HEK293T (cell line): ENCODE measurements at regions not wholly inside any gene's neighbourhood (a gene's known extent, or its start where the extent isn't known, plus 50 kb on each side); places are given as distances from the start of the nearest gene placed in this dataset.

Experiments used
- ARNT ChIP-seq: fragments of 450-650 bp; IDR thresholded peaks from 2 replicates; pipeline ENCODE4 v1.6.1; 2017; ENCODE audit warnings: mild to moderate bottlenecking
- BHLHE40 ChIP-seq: fragments of 450-650 bp; IDR thresholded peaks from 2 replicates; pipeline ENCODE4 v1.6.1; 2016; ENCODE audit warnings: mild to moderate bottlenecking, moderate library complexity, borderline replicate concordance
- CTBP1 ChIP-seq: fragments of 450-650 bp; IDR thresholded peaks from 2 replicates; pipeline ENCODE4 v1.6.1; 2016; ENCODE audit warnings: borderline replicate concordance
- ELF4 ChIP-seq: fragments of 450-650 bp; IDR thresholded peaks from 2 replicates; pipeline ENCODE4 v1.6.1; 2017; ENCODE audit warnings: antibody characterized with exemption
- FOXA1 ChIP-seq: fragments of 450-650 bp; IDR thresholded peaks from 2 replicates; pipeline ENCODE4 v1.6.1; 2016; ENCODE audit warnings: mild to moderate bottlenecking
- FOXK2 ChIP-seq: fragments of 450-650 bp; IDR thresholded peaks from 2 replicates; pipeline ENCODE4 v1.6.1; 2016; ENCODE audit warnings: mild to moderate bottlenecking
- FOXM1 ChIP-seq: fragments of 450-650 bp; IDR thresholded peaks from 2 replicates; pipeline ENCODE4 v1.6.1; 2017; ENCODE audit warnings: mild to moderate bottlenecking, borderline replicate concordance
- HDGF ChIP-seq: fragments of 450-650 bp; IDR thresholded peaks from 2 replicates; pipeline ENCODE4 v1.6.1; 2017; ENCODE audit warnings: antibody characterized with exemption, borderline replicate concordance
- SP1 ChIP-seq: fragments of 450-650 bp; IDR thresholded peaks from 2 replicates; pipeline ENCODE4 v1.6.1; 2017
- TARDBP ChIP-seq: fragments of 450-650 bp; IDR thresholded peaks from 2 replicates; pipeline ENCODE4 v1.6.1; 2016
- ZNF384 ChIP-seq: fragments of 450-650 bp; IDR thresholded peaks from 2 replicates; pipeline ENCODE4 v1.6.1; 2016
- TF ChIP-seq, protein P1 (sequence below): fragments of 450-650 bp; IDR thresholded peaks from 2 replicates; pipeline ENCODE4 v1.6.1; 2016

DNA sequence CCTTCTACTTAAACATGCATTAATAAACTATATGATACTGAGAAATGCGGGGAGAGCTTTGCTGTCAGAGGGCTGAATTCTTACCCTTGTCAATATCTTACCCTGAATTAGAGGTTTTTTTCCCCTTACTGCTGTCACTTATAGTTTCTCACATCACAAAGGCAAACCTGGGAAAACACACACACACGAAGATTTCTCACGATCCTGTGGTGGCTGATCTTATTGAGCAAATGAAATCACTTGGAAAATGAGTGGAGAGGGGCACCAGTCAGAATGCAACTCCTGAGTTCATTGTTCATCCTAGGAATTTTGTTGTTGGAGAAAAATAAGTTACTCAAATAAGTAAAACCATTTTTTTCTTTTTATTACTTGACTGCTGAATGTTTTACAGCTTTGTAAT lies 673.6 kb downstream of the EDEM1 start:
- TF ChIP-seq SP1 = no peak
- no peak for TF ChIP-seq BHLHE40
- TF ChIP-seq FOXM1 = no peak
- no peak for TF ChIP-seq TARDBP
- TF ChIP-seq FOXK2 = no peak
- TF ChIP-seq FOXA1 = no peak
- no peak for TF ChIP-seq ELF4
- TF ChIP-seq ARNT = no peak
- TF ChIP-seq HDGF = no peak
- TF ChIP-seq CTBP1 = no peak
- TF ChIP-seq, protein P1, sequence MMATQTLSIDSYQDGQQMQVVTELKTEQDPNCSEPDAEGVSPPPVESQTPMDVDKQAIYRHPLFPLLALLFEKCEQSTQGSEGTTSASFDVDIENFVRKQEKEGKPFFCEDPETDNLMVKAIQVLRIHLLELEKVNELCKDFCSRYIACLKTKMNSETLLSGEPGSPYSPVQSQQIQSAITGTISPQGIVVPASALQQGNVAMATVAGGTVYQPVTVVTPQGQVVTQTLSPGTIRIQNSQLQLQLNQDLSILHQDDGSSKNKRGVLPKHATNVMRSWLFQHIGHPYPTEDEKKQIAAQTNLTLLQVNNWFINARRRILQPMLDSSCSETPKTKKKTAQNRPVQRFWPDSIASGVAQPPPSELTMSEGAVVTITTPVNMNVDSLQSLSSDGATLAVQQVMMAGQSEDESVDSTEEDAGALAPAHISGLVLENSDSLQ = no peak
- TF ChIP-seq ZNF384 = no peak
